SK-N-SH (cell line): ENCODE measurements at regions not wholly inside any gene's neighbourhood (a gene's known extent, or its start where the extent isn't known, plus 50 kb on each side); places are given as distances from the start of the nearest gene placed in this dataset.

Experiments
- CTCF ChIA-PET: fragments of 300-600, 350-600 bp; formaldehyde crosslinking; extraction: SDS; loops from one replicate; lab custom pipeline; 2021; lab: Yijun Ruan, JAX
- POLR2A ChIA-PET: fragments of 350-600 bp; sonication (Branson Sonifier 250); formaldehyde crosslinking; extraction: SDS; loops from one replicate; lab custom pipeline; 2020; ENCODE audit warnings: antibody characterized with exemption, inconsistent platforms; lab: Yijun Ruan, JAX
- DNase-seq: peaks from one replicate; pipeline ENCODE4 v3.0.0; 2012
- H2AFZ ChIP-seq: fragments of 200-600 bp; sonication (generic); 2 replicates; pipeline ENCODE4 v1.8.1; 2016; ENCODE audit warnings: antibody characterized with exemption, mild to moderate bottlenecking, low read depth
- H3F3A ChIP-seq: fragments of 200-600 bp; sonication (generic); replicated peaks from 2 replicates; pipeline ENCODE3; 2016; ENCODE audit warnings: antibody characterized with exemption, mild to moderate bottlenecking; ENCODE audit not compliant: insufficient read depth
- H3K27ac ChIP-seq, 2 experiments: fragments of 200-500 bp in 1 of 2; fragments of 200-600 bp in 1 of 2; sonication (Bioruptor generic) in 1 of 2; sonication (generic), shearing (Covaris generic) in 1 of 2; 2 replicates each; pipeline versions ENCODE4 v1.5.1 to v1.6.1; 2014 to 2016; ENCODE audit warnings: low read depth in 2 of 2, inconsistent platforms in 1 of 2, low read length in 1 of 2, mild to moderate bottlenecking in 1 of 2, mixed read lengths in 1 of 2
- H3K27me3 ChIP-seq: fragments of 200-600 bp; sonication (generic), shearing (Covaris generic); 2 replicates; pipeline ENCODE4 v1.6.1; 2016; ENCODE audit warnings: mixed run types; ENCODE audit not compliant: insufficient read depth
- H3K36me3 ChIP-seq, 2 experiments: fragments of 200-500 bp in 1 of 2; fragments of 200-600 bp in 1 of 2; sonication (Bioruptor generic) in 1 of 2; sonication (generic) in 1 of 2; replicated peaks in 1 of 2; 2 replicates each; pipeline versions ENCODE3 to v1.5.1; 2014 to 2016; ENCODE audit warnings: low read length in 1 of 2, mild to moderate bottlenecking in 1 of 2; ENCODE audit not compliant: insufficient read depth in 2 of 2, control insufficient read depth in 1 of 2
- H3K4me1 ChIP-seq, 2 experiments: fragments of 200-500 bp in 1 of 2; fragments of 200-600 bp in 1 of 2; sonication (Bioruptor generic) in 1 of 2; sonication (generic), shearing (Covaris generic) in 1 of 2; 2 replicates each; pipeline versions ENCODE4 v1.5.1 to v1.6.1; 2014 to 2016; ENCODE audit warnings: low read depth in 1 of 2, low read length in 1 of 2, mixed run types in 1 of 2; ENCODE audit not compliant: insufficient read depth in 2 of 2, control insufficient read depth in 1 of 2
- H3K4me2 ChIP-seq: fragments of 200-600 bp; sonication (generic), shearing (Covaris generic); 2 replicates; pipeline ENCODE4 v1.6.1; 2017; ENCODE audit warnings: mixed run types
- H3K4me3 ChIP-seq, 2 experiments: fragments of 200-500 bp in 1 of 2; fragments of 200-600 bp in 1 of 2; sonication (Bioruptor generic) in 1 of 2; sonication (generic), shearing (Covaris generic) in 1 of 2; 2 replicates each; pipeline versions ENCODE4 v1.5.1 to v1.8.1; 2014 to 2016; ENCODE audit warnings: low read depth in 2 of 2, inconsistent platforms in 1 of 2, low read length in 1 of 2, mild to moderate bottlenecking in 1 of 2, mixed read lengths in 1 of 2, moderate library complexity in 1 of 2
- H3K79me2 ChIP-seq: fragments of 200-600 bp; sonication (generic); 2 replicates; pipeline ENCODE4 v1.8.1; 2017; ENCODE audit warnings: mild to moderate bottlenecking; ENCODE audit not compliant: insufficient read depth
- H3K9ac ChIP-seq: fragments of 200-600 bp; sonication (generic); 2 replicates; pipeline ENCODE4 v1.6.1; 2017; ENCODE audit warnings: mixed run types
- H3K9me2 ChIP-seq: fragments of 200-600 bp; sonication (generic); 2 replicates; pipeline ENCODE4 v1.6.1; 2017; ENCODE audit warnings: mixed run types
- H3K9me3 ChIP-seq: fragments of 200-600 bp; sonication (generic); 2 replicates; pipeline ENCODE4 v1.6.1; 2017; ENCODE audit warnings: mixed run types, mild to moderate bottlenecking, moderate library complexity
- H4K20me1 ChIP-seq: fragments of 200-600 bp; sonication (generic); 2 replicates; pipeline ENCODE4 v1.6.1; 2017; ENCODE audit warnings: mild to moderate bottlenecking, mixed run types; ENCODE audit not compliant: insufficient read depth
- CHD2 ChIP-seq: fragments of 150-350 bp; IDR thresholded peaks from 2 replicates; pipeline ENCODE4 v1.6.1; 2018; ENCODE audit warnings: low read length; ENCODE audit not compliant: partially characterized antibody
- EP300 ChIP-seq, 2 experiments: IDR thresholded peaks; 2 replicates each; pipeline versions ENCODE4 v1.4.0 to v1.6.1; 2012; ENCODE audit warnings: borderline replicate concordance in 1 of 2, low read depth in 1 of 2, low read length in 1 of 2
- EZH2phosphoT487 ChIP-seq: fragments of 200-600 bp; sonication (generic); IDR thresholded peaks from 2 replicates; pipeline ENCODE4 v1.6.1; 2017; ENCODE audit warnings: low read depth, mixed run types, mild to moderate bottlenecking, antibody characterized with exemption, moderate library complexity, borderline replicate concordance
- FOXM1 ChIP-seq: IDR thresholded peaks from 2 replicates; pipeline ENCODE4 v1.4.0; 2012; ENCODE audit warnings: low read depth, mild to moderate bottlenecking
- GATA2 ChIP-seq: sonication (generic); formaldehyde crosslinking; IDR thresholded peaks from 2 replicates; pipeline ENCODE4 v1.5.0; 2020; ENCODE audit warnings: mild to moderate bottlenecking, missing genetic modification reagents
- MAX ChIP-seq: IDR thresholded peaks from 2 replicates; pipeline ENCODE4 v1.4.0; 2012; ENCODE audit warnings: low read depth
- MEF2A ChIP-seq: IDR thresholded peaks from 2 replicates; pipeline ENCODE4 v1.4.0; 2012; ENCODE audit warnings: low read depth, borderline replicate concordance
- NRF1 ChIP-seq: IDR thresholded peaks from 2 replicates; pipeline ENCODE4 v1.6.1; 2012; ENCODE audit warnings: low read depth, mild to moderate bottlenecking, low read length
- PBX3 ChIP-seq: IDR thresholded peaks from 2 replicates; pipeline ENCODE4; 2012
- POLR2AphosphoS5 ChIP-seq: IDR thresholded peaks from 2 replicates; pipeline ENCODE4 v1.6.1; 2012; ENCODE audit warnings: low read depth, low read length
- REST ChIP-seq: IDR thresholded peaks from 2 replicates; pipeline ENCODE4 v1.6.1; 2012; ENCODE audit warnings: mild to moderate bottlenecking, low read depth, low read length, moderate library complexity
- RFX5 ChIP-seq: IDR thresholded peaks from 2 replicates; pipeline ENCODE4 v1.6.1; 2012; ENCODE audit warnings: mild to moderate bottlenecking, improper control_type of control experiment, low read length
- RXRA ChIP-seq: IDR thresholded peaks from 2 replicates; pipeline ENCODE4 v1.4.0; 2012; ENCODE audit warnings: low read depth, mild to moderate bottlenecking, borderline replicate concordance
- SIN3A ChIP-seq: IDR thresholded peaks from 2 replicates; pipeline ENCODE4 v1.6.1; 2012; ENCODE audit warnings: low read depth, mild to moderate bottlenecking, low read length, moderate library complexity, borderline replicate concordance
- SMC3 ChIP-seq: IDR thresholded peaks from 2 replicates; pipeline ENCODE4 v1.6.1; 2012; ENCODE audit warnings: low read depth, low read length, improper control_type of control experiment
- TCF12 ChIP-seq: IDR thresholded peaks from 2 replicates; pipeline ENCODE4 v1.4.0; 2012
- USF1 ChIP-seq: IDR thresholded peaks from 2 replicates; pipeline ENCODE4 v1.4.0; 2012; ENCODE audit warnings: low read depth, borderline replicate concordance
- USF2 ChIP-seq: fragments of 150-350 bp; IDR thresholded peaks from 2 replicates; pipeline ENCODE4 v1.6.1; 2017; ENCODE audit warnings: antibody characterized with exemption, low read length, low read depth, borderline replicate concordance
- WGBS: methylation state at CpG from one replicate; pipeline ENCODE4 v1.1.6; 2017; ENCODE audit warnings: low lambda C conversion rate; 5-methylcytosine and 5-hydroxymethylcytosine counted together

- Histone ChIP-seq H3K4me1 (no peaks in the 10 kb centered on the region), H3K4me3 (no peak overlapping the region), H3K79me2 (no peaks in the 10 kb centered on the region), H3K36me3 (no peaks in the 10 kb centered on the region), H3F3A (no peaks in the 10 kb centered on the region), H3K9me2 (no peaks in the 10 kb centered on the region), H3K27ac (no peak overlapping the region), H2AFZ (no peak overlapping the region), H3K4me2 (no peak overlapping the region), H4K20me1 (no peaks in the 10 kb centered on the region)
- 2% methylated on average over 3 of the region's 3 CpGs for WGBS
- DNase-seq, result no peak
- CTCF ChIA-PET, result no interaction called here
- POLR2A ChIA-PET, result no interaction called here
- no peak for TF ChIP-seq GATA2
- no peak for TF ChIP-seq PBX3
- no peak for TF ChIP-seq EZH2phosphoT487
- no peak for TF ChIP-seq SIN3A
- TF ChIP-seq RFX5, result no peak
- no peak for TF ChIP-seq RXRA
- TF ChIP-seq USF2, result no peak
- TF ChIP-seq EP300 (IDR thresholded peaks at IDR 0.05; ENCODE audit: borderline replicate concordance in 1 of 2, low read depth in 1 of 2, low read length in 1 of 2), result no peak
- no peak for TF ChIP-seq NRF1
- TF ChIP-seq TCF12, result no peak
- TF ChIP-seq CHD2, result no peak
- no peak for TF ChIP-seq MEF2A
- no peak for TF ChIP-seq SMC3
- TF ChIP-seq USF1, result no peak
- TF ChIP-seq, all 33 proteins: peak for 0
- Histone ChIP-seq H3K27me3 (no peaks in the 10 kb centered on the region), H3K9ac (no peak overlapping the region), H3K9me3 (no peaks in the 10 kb centered on the region)
These were observed 63.1 kb downstream of the GLUD2 start for GRCh38 chrX:121110536-121110935.

GRCh38 chrX:121114691-121115090 lies 67.3 kb downstream of the GLUD2 start:
- H3K79me2 ChIP-seq, result no peaks in the 10 kb centered on the region
- ChIA-PET CTCF (interaction anchor here (0.7 to 0.9 kb wide), 2 partner anchors 10 to 11 kb away, joined by 3 read pairs; no protein-coding TSS in a partner anchor), POLR2A (no interaction called here)
- H3K27ac ChIP-seq, result no peak overlapping the region
- no peak overlapping the region for H3K4me3 ChIP-seq
- 0% methylated on average over 1 of the region's 1 CpG for WGBS
- H3K9ac ChIP-seq, result no peak overlapping the region
- H3K9me2 ChIP-seq, result no peaks in the 10 kb centered on the region
- H3F3A ChIP-seq, result no peaks in the 10 kb centered on the region
- no peak overlapping the region for H2AFZ ChIP-seq
- no peak for DNase-seq
- no peaks in the 10 kb centered on the region for H3K27me3 ChIP-seq
- no peaks in the 10 kb centered on the region for H3K9me3 ChIP-seq
- no peaks in the 10 kb centered on the region for H3K36me3 ChIP-seq
- H4K20me1 ChIP-seq, result no peaks in the 10 kb centered on the region
- no peaks in the 10 kb centered on the region for H3K4me1 ChIP-seq
- H3K4me2 ChIP-seq, result no peak overlapping the region
- TF ChIP-seq USF2, result no peak
- no peak for TF ChIP-seq FOXM1
- no peak for TF ChIP-seq REST
- TF ChIP-seq SIN3A, result no peak
- TF ChIP-seq EP300 (IDR thresholded peaks at IDR 0.05; ENCODE audit: borderline replicate concordance in 1 of 2, low read depth in 1 of 2, low read length in 1 of 2), result no peak
- no peak for TF ChIP-seq MAX
- TF ChIP-seq POLR2AphosphoS5, result no peak
- TF ChIP-seq SMC3, result no peak
- no peak for TF ChIP-seq RXRA
- no peak for TF ChIP-seq USF1
